ENCODE measurements at regions not wholly inside any gene's neighbourhood (a gene's known extent, or its start where the extent isn't known, plus 50 kb on each side); places are given as distances from the start of the nearest gene placed in this dataset.

GRCh38 chr4:134145369-134145768 is 56.2 kb downstream of the PABPC4L start:
- 27 to 28% methylated on average over 2 of the region's 2 CpGs for WGBS, 2 experiments (ENCODE audit: low coverage in 1 of 2, low lambda C conversion rate in 2 of 2, missing lambda C conversion rate in 2 of 2)
- Histone ChIP-seq H3K27me3 (replicated peaks; ENCODE audit: insufficient read depth) (no peaks in the 10 kb centered on the region), H4K20me1 (ENCODE audit: insufficient read depth) (no peaks in the 10 kb centered on the region), H2AFZ (no peak overlapping the region), H3K9me2 (ENCODE audit: insufficient read depth) (no peaks in the 10 kb centered on the region), H3K36me3 (ENCODE audit: low read depth) (no peaks in the 10 kb centered on the region), H3K9ac (no peak overlapping the region), H3K9me3 (ENCODE audit: low read depth) (no peaks in the 10 kb centered on the region), H3K4me3 (no peak overlapping the region), H3K4me1 (ENCODE audit: insufficient read depth) (no peaks in the 10 kb centered on the region), H3F3A (ENCODE audit: insufficient read depth) (no peaks in the 10 kb centered on the region), H3K4me2 (ENCODE audit: unreplicated experiment) (no peak overlapping the region), H3K27ac (no peak overlapping the region), H3K79me2 (ENCODE audit: insufficient read depth) (no peaks in the 10 kb centered on the region)
- DNase-seq: no peak
- in situ Hi-C loops (cut with MboI): no loop called here
- no peak for TF ChIP-seq EZH2phosphoT487 (IDR thresholded peaks at IDR 0.05; ENCODE audit: insufficient read depth, low read depth)
- TF ChIP-seq EZH2 (IDR thresholded peaks at IDR 0.05; ENCODE audit: insufficient read depth, poor library complexity, severe bottlenecking): no peak

DNA sequence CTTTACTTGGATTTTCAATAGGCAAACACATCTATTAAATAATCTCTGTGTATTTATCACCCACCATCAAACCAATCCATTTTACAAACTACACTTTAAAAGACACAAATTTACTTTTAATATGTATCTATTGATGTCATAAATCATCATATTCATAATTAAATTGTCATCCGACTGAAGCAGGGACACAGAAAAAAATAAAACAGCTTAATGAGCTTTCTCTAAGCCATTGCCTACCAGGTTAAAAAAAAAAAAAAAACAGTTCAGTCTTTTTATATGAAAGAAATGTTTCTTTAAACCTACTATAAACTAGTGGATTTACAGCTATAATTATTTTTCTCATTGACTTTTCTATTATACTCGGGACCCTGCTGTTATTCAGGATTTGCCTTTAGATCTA is 57.3 kb downstream of the PABPC4L start:
- Histone ChIP-seq H3K4me2 (ENCODE audit: unreplicated experiment) (no peak overlapping the region), H3K4me3 (no peak overlapping the region), H3K27me3 (replicated peaks; ENCODE audit: insufficient read depth) (no peaks in the 10 kb centered on the region), H3K9me2 (ENCODE audit: insufficient read depth) (no peaks in the 10 kb centered on the region), H3K79me2 (ENCODE audit: insufficient read depth) (no peaks in the 10 kb centered on the region), H3F3A (ENCODE audit: insufficient read depth) (no peaks in the 10 kb centered on the region), H3K9me3 (ENCODE audit: low read depth) (no peaks in the 10 kb centered on the region), H4K20me1 (ENCODE audit: insufficient read depth) (no peaks in the 10 kb centered on the region), H2AFZ (no peak overlapping the region), H3K9ac (no peak overlapping the region), H3K27ac (no peak overlapping the region), H3K36me3 (ENCODE audit: low read depth) (no peaks in the 10 kb centered on the region), H3K4me1 (ENCODE audit: insufficient read depth) (no peaks in the 10 kb centered on the region)
- in situ Hi-C loops (cut with MboI): no loop called here
- no peak for DNase-seq
- no peak for TF ChIP-seq EZH2 (IDR thresholded peaks at IDR 0.05; ENCODE audit: insufficient read depth, poor library complexity, severe bottlenecking)
- TF ChIP-seq EZH2phosphoT487 (IDR thresholded peaks at IDR 0.05; ENCODE audit: insufficient read depth, low read depth): no peak
- WGBS, 2 experiments (ENCODE audit: low coverage in 1 of 2, low lambda C conversion rate in 2 of 2, missing lambda C conversion rate in 2 of 2): 31 to 41% methylated on average over 2 of the region's 2 CpGs

GRCh38 chr4:134141728-134142127 is 59.9 kb downstream of the PABPC4L start:
- H2AFZ ChIP-seq: no peak overlapping the region
- H3K27me3 ChIP-seq (replicated peaks; ENCODE audit: insufficient read depth): no peaks in the 10 kb centered on the region
- H3F3A ChIP-seq (ENCODE audit: insufficient read depth): no peaks in the 10 kb centered on the region
- in situ Hi-C loops (cut with MboI): no loop called here
- no peak for DNase-seq
- TF ChIP-seq EZH2 (IDR thresholded peaks at IDR 0.05; ENCODE audit: insufficient read depth, poor library complexity, severe bottlenecking) (no peak), EZH2phosphoT487 (IDR thresholded peaks at IDR 0.05; ENCODE audit: insufficient read depth, low read depth) (no peak)
- H3K9ac ChIP-seq: no peak overlapping the region
- no peak overlapping the region for H3K27ac ChIP-seq
- H3K4me3 ChIP-seq: no peak overlapping the region
- H3K9me2 ChIP-seq (ENCODE audit: insufficient read depth): no peaks in the 10 kb centered on the region
- no peaks in the 10 kb centered on the region for H3K4me1 ChIP-seq (ENCODE audit: insufficient read depth)
- no peaks in the 10 kb centered on the region for H4K20me1 ChIP-seq (ENCODE audit: insufficient read depth)
- 42 to 47% methylated on average over 2 of the region's 2 CpGs for WGBS, 2 experiments (ENCODE audit: low coverage in 1 of 2, low lambda C conversion rate in 2 of 2, missing lambda C conversion rate in 2 of 2)
- no peaks in the 10 kb centered on the region for H3K79me2 ChIP-seq (ENCODE audit: insufficient read depth)
- no peaks in the 10 kb centered on the region for H3K9me3 ChIP-seq (ENCODE audit: low read depth)
- no peak overlapping the region for H3K4me2 ChIP-seq (ENCODE audit: unreplicated experiment)
- H3K36me3 ChIP-seq (ENCODE audit: low read depth): no peaks in the 10 kb centered on the region

GRCh38 chr4:134139188-134139587 is 62.4 kb downstream of the PABPC4L start:
- Histone ChIP-seq H3K9me2 (ENCODE audit: insufficient read depth) (no peaks in the 10 kb centered on the region), H3K9me3 (ENCODE audit: low read depth) (no peaks in the 10 kb centered on the region), H3K27me3 (replicated peaks; ENCODE audit: insufficient read depth) (no peaks in the 10 kb centered on the region), H3K4me2 (ENCODE audit: unreplicated experiment) (no peak overlapping the region), H3K4me1 (ENCODE audit: insufficient read depth) (no peaks in the 10 kb centered on the region), H3K36me3 (ENCODE audit: low read depth) (no peaks in the 10 kb centered on the region), H2AFZ (no peak overlapping the region), H3K27ac (no peak overlapping the region), H3F3A (ENCODE audit: insufficient read depth) (no peaks in the 10 kb centered on the region), H3K9ac (no peak overlapping the region), H3K79me2 (ENCODE audit: insufficient read depth) (no peaks in the 10 kb centered on the region), H3K4me3 (no peak overlapping the region), H4K20me1 (ENCODE audit: insufficient read depth) (no peaks in the 10 kb centered on the region)
- no peak for DNase-seq
- TF ChIP-seq EZH2 (IDR thresholded peaks at IDR 0.05; ENCODE audit: insufficient read depth, poor library complexity, severe bottlenecking) (no peak), EZH2phosphoT487 (IDR thresholded peaks at IDR 0.05; ENCODE audit: insufficient read depth, low read depth) (no peak)
- 0 to 15% methylated on average over 1 of the region's 1 CpG for WGBS, 2 experiments (ENCODE audit: low coverage in 1 of 2, low lambda C conversion rate in 2 of 2, missing lambda C conversion rate in 2 of 2)
- in situ Hi-C loops (cut with MboI): no loop called here

Measured in GM23248 (cell line).